B cell (primary cell): ENCODE measurements at regions not wholly inside any gene's neighbourhood (a gene's known extent, or its start where the extent isn't known, plus 50 kb on each side); places are given as distances from the start of the nearest gene placed in this dataset.

Experiments used
- ATAC-seq: fragments of 200-7000 bp; cut with Tn5 transposase; one replicate; pipeline ENCODE4 v1.10.0; 2021; ENCODE audit warnings: low read depth, mild to moderate bottlenecking, moderate number of reproducible peaks, moderate library complexity
- CTCF ChIA-PET: fragments of 350-600 bp; sonication (Branson Sonifier 250); formaldehyde crosslinking; loops from one replicate; lab custom pipeline; 2021; ENCODE audit warnings: antibody characterized with exemption, inconsistent platforms; lab: Charles Lee
- POLR2A ChIA-PET: fragments of 350-600 bp; sonication (Branson Sonifier 250); formaldehyde crosslinking; loops from one replicate; lab custom pipeline; 2021; ENCODE audit warnings: antibody characterized with exemption; lab: Charles Lee
- DNase-seq: peaks from one replicate; pipeline ENCODE4 v3.0.0; 2013
- H2AFZ ChIP-seq: 2 replicates; pipeline ENCODE4 v1.6.1; 2012; ENCODE audit warnings: mild to moderate bottlenecking, low read depth, low read length; ENCODE audit not compliant: insufficient read depth, poor library complexity, severe bottlenecking
- H3K27ac ChIP-seq, 2 donors: 1 replicate in 1 of 2; 2 replicates in 1 of 2; pipeline ENCODE4 v1.5.1; 2012 to 2013; ENCODE audit warnings: low read length in 2 of 2, mild to moderate bottlenecking in 2 of 2, moderate library complexity in 1 of 2
- H3K27me3 ChIP-seq, 4 experiments: fragments of 200-600 bp in 1 of 4; sonication (generic) in 1 of 4; replicated peaks in 1 of 4; 1 replicate in 2 of 4; 2 replicates in 2 of 4; pipeline versions ENCODE4 v1.6.1 to v1.7.0; 2013 to 2016; ENCODE audit warnings: low read length in 3 of 4, mild to moderate bottlenecking in 2 of 4, mixed read lengths in 1 of 4, moderate library complexity in 1 of 4; ENCODE audit not compliant: insufficient read depth in 4 of 4, control insufficient read depth in 3 of 4; ENCODE audit errors: control extremely low read depth in 1 of 4
- H3K36me3 ChIP-seq, 2 experiments: replicated peaks in 1 of 2; 1 replicate in 1 of 2; 2 replicates in 1 of 2; pipeline versions ENCODE4 v1.6.1 to v1.7.1; 2013; ENCODE audit warnings: low read length in 1 of 2; ENCODE audit not compliant: insufficient read depth in 2 of 2, control insufficient read depth in 1 of 2; ENCODE audit errors: control extremely low read depth in 1 of 2, extremely low read depth in 1 of 2
- H3K4me1 ChIP-seq, 2 donors: fragments of 200-600 bp in 1 of 2; sonication (generic) in 1 of 2; 1 replicate in 1 of 2; 2 replicates in 1 of 2; pipeline versions ENCODE4 v1.5.1 to v1.6.1; 2013 to 2017; ENCODE audit warnings: low read length in 2 of 2; ENCODE audit not compliant: control insufficient read depth in 2 of 2, insufficient read depth in 2 of 2
- H3K4me2 ChIP-seq: replicated peaks from 2 replicates; pipeline ENCODE3; 2012; ENCODE audit warnings: mild to moderate bottlenecking, low read depth, low read length; ENCODE audit not compliant: poor library complexity, severe bottlenecking
- H3K4me3 ChIP-seq, 5 experiments: fragments of 200-600 bp in 1 of 5; sonication (generic) in 1 of 5; 1 replicate in 3 of 5; 2 replicates in 2 of 5; pipeline versions ENCODE4 v1.5.1 to v1.7.0; 2011 to 2016; ENCODE audit warnings: low read length in 4 of 5, mild to moderate bottlenecking in 4 of 5, low read depth in 2 of 5, control low read depth in 1 of 5, moderate library complexity in 1 of 5; ENCODE audit not compliant: insufficient read depth in 1 of 5; ENCODE audit errors: control extremely low read depth in 1 of 5, extremely low read depth in 1 of 5
- H3K79me2 ChIP-seq: fragments of 200-600 bp; sonication (generic); one replicate; pipeline ENCODE4 v1.6.0; 2016; ENCODE audit warnings: low read length; ENCODE audit not compliant: control insufficient read depth, insufficient read depth
- H3K9ac ChIP-seq: fragments of 200-600 bp; sonication (generic); 2 replicates; pipeline ENCODE4 v1.6.1; 2017; ENCODE audit warnings: mild to moderate bottlenecking, low read length, moderate library complexity
- H3K9me3 ChIP-seq, 3 donors: one replicate each; pipeline versions ENCODE4 v1.6.1 to v1.7.1; 2013; ENCODE audit warnings: low read length in 2 of 3; ENCODE audit not compliant: control insufficient read depth in 2 of 3, insufficient read depth in 1 of 3; ENCODE audit errors: control extremely low read depth in 1 of 3
- H4K20me1 ChIP-seq: 2 replicates; pipeline ENCODE4 v1.6.0; 2012; ENCODE audit warnings: mild to moderate bottlenecking, low read length; ENCODE audit not compliant: insufficient read depth, control insufficient read depth, poor library complexity, severe bottlenecking
- H3K27ac Mint-ChIP-seq: one replicate; pipeline ENCODE4 v1.8.0; 2021; ENCODE audit warnings: mixed read lengths
- H3K27me3 Mint-ChIP-seq: one replicate; pipeline ENCODE4 v1.8.0; 2021; ENCODE audit warnings: mixed read lengths
- H3K4me1 Mint-ChIP-seq: one replicate; pipeline ENCODE4 v1.8.0; 2021; ENCODE audit warnings: mixed read lengths
- H3K4me3 Mint-ChIP-seq: one replicate; pipeline ENCODE4 v1.8.0; 2021; ENCODE audit warnings: mixed read lengths
- H3K9me3 Mint-ChIP-seq: one replicate; pipeline ENCODE4 v1.8.0; 2022; ENCODE audit warnings: mixed read lengths; ENCODE audit not compliant: insufficient read depth
- EZH2 ChIP-seq: IDR thresholded peaks from 2 replicates; pipeline ENCODE4 v1.6.1; 2012; ENCODE audit warnings: borderline replicate concordance, low read depth, mild to moderate bottlenecking, moderate library complexity, low read length; ENCODE audit not compliant: insufficient read depth, poor library complexity, severe bottlenecking
- WGBS: methylation state at CpG from one replicate; pipeline ENCODE4 v1.1.5; 2013; ENCODE audit warnings: missing lambda C conversion rate; ENCODE audit not compliant: insufficient coverage; 5-methylcytosine and 5-hydroxymethylcytosine counted together
- intact Hi-C: fragments of 100-400 bp; cut with micrococcal nuclease; formaldehyde crosslinking; loops from one replicate; pipeline ENCODE4 v1.10.0; 2022
- TF ChIP-seq, protein P1 (sequence below): fragments of 200-600 bp; IDR thresholded peaks from one replicate; pipeline ENCODE4 v1.8.0; 2022; ENCODE audit warnings: antibody characterized with exemption, mild to moderate bottlenecking

- peaks cover 0 to 4% (median 0%) of the 10 kb centered on the region in 3 donors for H3K9me3 ChIP-seq
- WGBS: no CpG with 5 or more reads among the region's 1 CpG
- TF ChIP-seq EZH2: no peak
- TF ChIP-seq, protein P1, sequence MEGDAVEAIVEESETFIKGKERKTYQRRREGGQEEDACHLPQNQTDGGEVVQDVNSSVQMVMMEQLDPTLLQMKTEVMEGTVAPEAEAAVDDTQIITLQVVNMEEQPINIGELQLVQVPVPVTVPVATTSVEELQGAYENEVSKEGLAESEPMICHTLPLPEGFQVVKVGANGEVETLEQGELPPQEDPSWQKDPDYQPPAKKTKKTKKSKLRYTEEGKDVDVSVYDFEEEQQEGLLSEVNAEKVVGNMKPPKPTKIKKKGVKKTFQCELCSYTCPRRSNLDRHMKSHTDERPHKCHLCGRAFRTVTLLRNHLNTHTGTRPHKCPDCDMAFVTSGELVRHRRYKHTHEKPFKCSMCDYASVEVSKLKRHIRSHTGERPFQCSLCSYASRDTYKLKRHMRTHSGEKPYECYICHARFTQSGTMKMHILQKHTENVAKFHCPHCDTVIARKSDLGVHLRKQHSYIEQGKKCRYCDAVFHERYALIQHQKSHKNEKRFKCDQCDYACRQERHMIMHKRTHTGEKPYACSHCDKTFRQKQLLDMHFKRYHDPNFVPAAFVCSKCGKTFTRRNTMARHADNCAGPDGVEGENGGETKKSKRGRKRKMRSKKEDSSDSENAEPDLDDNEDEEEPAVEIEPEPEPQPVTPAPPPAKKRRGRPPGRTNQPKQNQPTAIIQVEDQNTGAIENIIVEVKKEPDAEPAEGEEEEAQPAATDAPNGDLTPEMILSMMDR: no peak
- Mint-ChIP-seq H3K9me3 (peaks cover 6% of the 10 kb centered on the region), H3K4me1 (no peaks in the 10 kb centered on the region), H3K27me3 (no peaks in the 10 kb centered on the region), H3K27ac (no peak overlapping the region), H3K4me3 (no peak overlapping the region)
- H3K4me2 ChIP-seq: no peak overlapping the region
- intact Hi-C loops: no loop called here
- no peak overlapping the region for H2AFZ ChIP-seq
- no peaks in the 10 kb centered on the region for H4K20me1 ChIP-seq
- H3K9ac ChIP-seq: no peak overlapping the region
- DNase-seq (no peak), ATAC-seq (no peak)
- H3K4me3 ChIP-seq: no peak overlapping the region
- H3K4me1 ChIP-seq: no peaks in the 10 kb centered on the region
- H3K79me2 ChIP-seq: no peaks in the 10 kb centered on the region
- POLR2A ChIA-PET: no interaction called here
- H3K27ac ChIP-seq: no peak overlapping the region
- no peaks in the 10 kb centered on the region for H3K36me3 ChIP-seq
- no peaks in the 10 kb centered on the region for H3K27me3 ChIP-seq
- CTCF ChIA-PET: no interaction called here
Measured at GRCh38 chr4:134601706-134602105, 400.1 kb upstream of the PABPC4L start.

DNA sequence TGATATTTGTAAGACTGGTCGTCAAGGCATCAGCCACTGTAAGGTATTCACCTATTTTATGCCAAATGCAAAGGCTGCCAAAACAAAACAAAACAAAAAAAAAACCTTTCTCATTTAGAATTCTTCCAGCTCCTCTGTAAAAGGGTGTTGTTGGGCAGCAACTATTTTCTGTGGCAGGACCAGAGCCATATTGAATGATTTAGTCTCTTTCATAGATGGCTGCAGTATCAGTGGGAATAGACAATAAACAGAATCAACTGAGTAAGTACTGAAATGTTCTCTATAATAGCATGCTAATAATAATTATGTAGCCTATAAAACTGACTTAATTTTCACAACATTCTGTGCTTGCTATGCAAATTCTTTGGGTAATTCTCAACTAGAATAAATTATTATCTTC lies 389.7 kb upstream of the PABPC4L start:
- no peak overlapping the region for H3K4me3 Mint-ChIP-seq
- CTCF ChIA-PET: no interaction called here
- H3K27me3 ChIP-seq: no peaks in the 10 kb centered on the region
- no peak overlapping the region for H3K27ac ChIP-seq
- no CpG with 5 or more reads among the region's 1 CpG for WGBS
- ATAC-seq: no peak
- intact Hi-C loops: no loop called here
- H3K4me3 ChIP-seq: no peak overlapping the region
- POLR2A ChIA-PET: no interaction called here
- H3K9me3 Mint-ChIP-seq: no peaks in the 10 kb centered on the region
- no peak overlapping the region for H2AFZ ChIP-seq
- no peaks in the 10 kb centered on the region for H3K4me1 Mint-ChIP-seq
- no peak overlapping the region for H3K9ac ChIP-seq
- H4K20me1 ChIP-seq: no peaks in the 10 kb centered on the region
- no peak for TF ChIP-seq EZH2
- TF ChIP-seq, protein P1: no peak
- DNase-seq: no peak
- no peaks in the 10 kb centered on the region for H3K27me3 Mint-ChIP-seq
- no peak overlapping the region for H3K27ac Mint-ChIP-seq
- no peaks in the 10 kb centered on the region for H3K4me1 ChIP-seq
- H3K79me2 ChIP-seq: no peaks in the 10 kb centered on the region
- no peak overlapping the region for H3K4me2 ChIP-seq
- H3K36me3 ChIP-seq: no peaks in the 10 kb centered on the region
- H3K9me3 ChIP-seq: no peaks in the 10 kb centered on the region
